MCF 10A (cell line): ENCODE measurements at regions not wholly inside any gene's neighbourhood (a gene's known extent, or its start where the extent isn't known, plus 50 kb on each side); places are given as distances from the start of the nearest gene placed in this dataset.
A peak's percentile ranks its signal among the peaks of the same experiment; 100 is the strongest.

Experiments used
- BruUV-seq: library from RNA; stranded (reverse); fragments of 400-500 nt; replicated peaks from 2 replicates; lab custom pipeline; 2021; lab: Mats Ljungman, UMichigan
- CTCF ChIA-PET: fragments of 300-600 bp; sonication (Branson Sonifier 250); formaldehyde crosslinking; extraction: SDS; loops from one replicate; lab custom pipeline; 2021; ENCODE audit warnings: antibody characterized with exemption, inconsistent platforms; lab: Yijun Ruan, JAX
- POLR2A ChIA-PET: fragments of 300-600, 350-650 bp; sonication (Branson Sonifier 250); formaldehyde crosslinking; extraction: SDS; loops from one replicate; lab custom pipeline; 2020; ENCODE audit warnings: antibody characterized with exemption, inconsistent platforms; lab: Yijun Ruan, JAX
- DNase-seq: peaks from one replicate; pipeline ENCODE4 v3.0.0-alpha.2; 2018; ENCODE audit not compliant: unreplicated experiment
- H3K27ac Mint-ChIP-seq: one replicate; pipeline ENCODE4 v1.8.0; 2022; ENCODE audit warnings: mild to moderate bottlenecking, low read depth, mixed read lengths; ENCODE audit not compliant: unreplicated experiment
- H3K27me3 Mint-ChIP-seq: one replicate; pipeline ENCODE4 v1.8.0; 2022; ENCODE audit warnings: mixed read lengths; ENCODE audit not compliant: insufficient read depth, unreplicated experiment
- H3K36me3 Mint-ChIP-seq: one replicate; pipeline ENCODE4 v1.8.0; 2022; ENCODE audit warnings: mild to moderate bottlenecking, moderate library complexity, mixed read lengths; ENCODE audit not compliant: insufficient read depth, unreplicated experiment
- H3K4me1 Mint-ChIP-seq: one replicate; pipeline ENCODE4 v1.8.0; 2022; ENCODE audit warnings: mixed read lengths; ENCODE audit not compliant: insufficient read depth, unreplicated experiment
- H3K4me3 Mint-ChIP-seq: one replicate; pipeline ENCODE4 v1.8.0; 2022; ENCODE audit warnings: mild to moderate bottlenecking, moderate library complexity, mixed read lengths; ENCODE audit not compliant: unreplicated experiment
- H3K9me3 Mint-ChIP-seq: one replicate; pipeline ENCODE4 v1.8.0; 2022; ENCODE audit warnings: mixed read lengths; ENCODE audit not compliant: unreplicated experiment
- CTCF ChIP-seq: fragments of 200-600 bp; IDR thresholded peaks from one replicate; pipeline ENCODE4 v1.8.0; 2022; ENCODE audit warnings: antibody characterized with exemption, mild to moderate bottlenecking; ENCODE audit not compliant: unreplicated experiment
- intact Hi-C: fragments of 100-400 bp; cut with micrococcal nuclease; formaldehyde crosslinking; loops from 2 replicates; pipeline ENCODE4 v1.14.1; 2022

GRCh38 chr1:190616235-190616634, 138.6 kb upstream of the BRINP3 start:
- DNase-seq, result no peak
- Mint-ChIP-seq H3K4me3 (no peak overlapping the region), H3K4me1 (no peaks in the 10 kb centered on the region), H3K36me3 (no peaks in the 10 kb centered on the region), H3K27me3 (no peaks in the 10 kb centered on the region), H3K27ac (no peak overlapping the region), H3K9me3 (no peaks in the 10 kb centered on the region)
- no peak for TF ChIP-seq CTCF
- intact Hi-C loops, result no loop called here
- ChIA-PET CTCF (no interaction called here), POLR2A (no interaction called here)
- no TSS peak for BruUV-seq

GRCh38 chr1:190619724-190620123, 142.1 kb upstream of the BRINP3 start:
- Mint-ChIP-seq H3K9me3 (no peaks in the 10 kb centered on the region), H3K4me3 (no peak overlapping the region), H3K4me1 (no peaks in the 10 kb centered on the region), H3K27me3 (no peaks in the 10 kb centered on the region), H3K36me3 (no peaks in the 10 kb centered on the region), H3K27ac (no peak overlapping the region)
- CTCF ChIA-PET, result interaction anchor here (0.5 to 0.8 kb wide), 3 partner anchors 57 to 1288 kb away, joined by 3 to 5 read pairs (median 3); no protein-coding TSS in a partner anchor
- no TSS peak for BruUV-seq
- POLR2A ChIA-PET, result no interaction called here
- no peak for TF ChIP-seq CTCF
- DNase-seq, result no peak
- intact Hi-C loops, result no loop called here

GRCh38 chr1:190633488-190633887, 155.8 kb upstream of the BRINP3 start:
- H3K27ac Mint-ChIP-seq, result no peak overlapping the region
- intact Hi-C loops, result loop anchor here (5.0 to 10.0 kb wide), 2 partner anchors 1681 to 1814 kb away; partner anchors contain the start of gene RGS21
- no TSS peak for BruUV-seq
- no peaks in the 10 kb centered on the region for H3K9me3 Mint-ChIP-seq
- CTCF ChIA-PET, result interaction anchor here (0.6 to 0.8 kb wide), 3 partner anchors 17 to 1811 kb away, joined by 3 to 4 read pairs (median 3); no protein-coding TSS in a partner anchor
- POLR2A ChIA-PET, result no interaction called here
- H3K36me3 Mint-ChIP-seq, result no peaks in the 10 kb centered on the region
- H3K4me1 Mint-ChIP-seq, result no peaks in the 10 kb centered on the region
- TF ChIP-seq CTCF, result peak; percentile 28
- no peak overlapping the region for H3K4me3 Mint-ChIP-seq
- DNase-seq, result no peak
- H3K27me3 Mint-ChIP-seq, result no peaks in the 10 kb centered on the region

GRCh38 chr1:190634134-190634533, 156.5 kb upstream of the BRINP3 start:
- TF ChIP-seq CTCF, result no peak
- no peak overlapping the region for H3K27ac Mint-ChIP-seq
- intact Hi-C loops, result loop anchor here (5.0 to 10.0 kb wide), 2 partner anchors 1681 to 1813 kb away; partner anchors contain the start of gene RGS21
- no peaks in the 10 kb centered on the region for H3K4me1 Mint-ChIP-seq
- H3K27me3 Mint-ChIP-seq, result no peaks in the 10 kb centered on the region
- no peak for DNase-seq
- no TSS peak for BruUV-seq
- CTCF ChIA-PET, result interaction anchor here (0.6 to 1.0 kb wide), 3 partner anchors 32 to 1810 kb away, joined by 3 read pairs; no protein-coding TSS in a partner anchor
- H3K36me3 Mint-ChIP-seq, result no peaks in the 10 kb centered on the region
- no peak overlapping the region for H3K4me3 Mint-ChIP-seq
- no peaks in the 10 kb centered on the region for H3K9me3 Mint-ChIP-seq
- POLR2A ChIA-PET, result no interaction called here
